ENCODE measurements at regions not wholly inside any gene's neighbourhood (a gene's known extent, or its start where the extent isn't known, plus 50 kb on each side); places are given as distances from the start of the nearest gene placed in this dataset.
"Not testable (repeated sequence)": the region's sequence is repeated elsewhere in the genome, so short reads cannot be mapped to it uniquely, and the experiment has no call there.

GRCh38 chr20:47985092-47985850 lies 200.0 kb upstream of the SULF2 start:
- Histone ChIP-seq H3K9me3 (no peaks in the 10 kb centered on the region), H3K27me3 (no peaks in the 10 kb centered on the region), H3K4me1 (no peaks in the 10 kb centered on the region), H3K36me3 (no peaks in the 10 kb centered on the region), H3K27ac (no peak overlapping the region), H3K4me3 (no peak overlapping the region)
- DNase-seq (no peak), ATAC-seq (peak in 1 of 4 donors; percentile 14)
- TF ChIP-seq, protein P1, sequence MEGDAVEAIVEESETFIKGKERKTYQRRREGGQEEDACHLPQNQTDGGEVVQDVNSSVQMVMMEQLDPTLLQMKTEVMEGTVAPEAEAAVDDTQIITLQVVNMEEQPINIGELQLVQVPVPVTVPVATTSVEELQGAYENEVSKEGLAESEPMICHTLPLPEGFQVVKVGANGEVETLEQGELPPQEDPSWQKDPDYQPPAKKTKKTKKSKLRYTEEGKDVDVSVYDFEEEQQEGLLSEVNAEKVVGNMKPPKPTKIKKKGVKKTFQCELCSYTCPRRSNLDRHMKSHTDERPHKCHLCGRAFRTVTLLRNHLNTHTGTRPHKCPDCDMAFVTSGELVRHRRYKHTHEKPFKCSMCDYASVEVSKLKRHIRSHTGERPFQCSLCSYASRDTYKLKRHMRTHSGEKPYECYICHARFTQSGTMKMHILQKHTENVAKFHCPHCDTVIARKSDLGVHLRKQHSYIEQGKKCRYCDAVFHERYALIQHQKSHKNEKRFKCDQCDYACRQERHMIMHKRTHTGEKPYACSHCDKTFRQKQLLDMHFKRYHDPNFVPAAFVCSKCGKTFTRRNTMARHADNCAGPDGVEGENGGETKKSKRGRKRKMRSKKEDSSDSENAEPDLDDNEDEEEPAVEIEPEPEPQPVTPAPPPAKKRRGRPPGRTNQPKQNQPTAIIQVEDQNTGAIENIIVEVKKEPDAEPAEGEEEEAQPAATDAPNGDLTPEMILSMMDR (IDR thresholded peaks at IDR 0.05): no peak
- no peak for TF ChIP-seq POLR2A (IDR thresholded peaks at IDR 0.05)
- WGBS (ENCODE audit: insufficient coverage, low coverage, low lambda C conversion rate, missing lambda C conversion rate): 51% methylated on average over 5 of the region's 7 CpGs
- intact Hi-C loops (cut with DNase I): no loop called here

DNA sequence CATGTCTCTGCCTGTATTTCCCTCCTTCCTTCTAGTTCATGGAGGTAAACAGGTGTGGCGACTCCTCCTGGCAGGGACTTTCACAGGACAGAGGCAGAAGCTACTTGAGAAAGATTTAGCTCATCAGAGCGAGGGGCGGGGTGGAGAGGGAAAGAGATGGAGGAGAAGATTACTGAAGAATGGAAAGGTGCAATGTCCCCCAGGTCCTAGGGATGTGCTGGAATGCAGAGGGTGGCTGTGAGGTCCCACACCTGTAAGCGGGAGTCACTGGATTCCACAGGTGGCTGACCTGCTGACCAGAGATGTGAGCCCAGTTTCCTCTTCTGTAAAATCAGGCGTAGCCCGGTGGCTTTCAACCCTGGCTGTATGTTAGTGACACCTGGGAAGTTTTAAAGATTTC lies 199.2 kb upstream of the SULF2 start:
- no peaks in the 10 kb centered on the region for H3K4me1 ChIP-seq
- no peak overlapping the region for H3K4me3 ChIP-seq
- TF ChIP-seq, protein P1 (IDR thresholded peaks at IDR 0.05): no peak
- TF ChIP-seq POLR2A (IDR thresholded peaks at IDR 0.05): no peak
- H3K27ac ChIP-seq: no peak overlapping the region
- ATAC-seq (no peak), DNase-seq (no peak)
- no peaks in the 10 kb centered on the region for H3K36me3 ChIP-seq
- 71% methylated on average over 3 of the region's 6 CpGs for WGBS (ENCODE audit: insufficient coverage, low coverage, low lambda C conversion rate, missing lambda C conversion rate)
- H3K27me3 ChIP-seq: no peaks in the 10 kb centered on the region
- intact Hi-C loops (cut with DNase I): no loop called here
- no peaks in the 10 kb centered on the region for H3K9me3 ChIP-seq

GRCh38 chr20:47983642-47984041 lies 198.4 kb upstream of the SULF2 start:
- H3K4me1 ChIP-seq; H3K9me3 ChIP-seq; DNase-seq; H3K4me3 ChIP-seq; H3K36me3 ChIP-seq; H3K27ac ChIP-seq; H3K27me3 ChIP-seq; intact Hi-C loops (cut with DNase I): not testable (repeated sequence)
- peak in 1 of 4 donors; percentile 26 for ATAC-seq
- WGBS (ENCODE audit: insufficient coverage, low coverage, low lambda C conversion rate, missing lambda C conversion rate): 9% methylated on average over 3 of the region's 8 CpGs

GRCh38 chr20:47982574-47983360 lies 197.5 kb upstream of the SULF2 start:
- Histone ChIP-seq H3K36me3 (no peaks in the 10 kb centered on the region), H3K27ac (no peak overlapping the region), H3K27me3 (no peaks in the 10 kb centered on the region), H3K4me3 (no peak overlapping the region), H3K4me1 (no peaks in the 10 kb centered on the region), H3K9me3 (no peaks in the 10 kb centered on the region)
- peak in 1 of 4 donors; percentile 21 for ATAC-seq
- TF ChIP-seq, protein P1 (IDR thresholded peaks at IDR 0.05): no peak
- no peak for TF ChIP-seq POLR2A (IDR thresholded peaks at IDR 0.05)
- 63% methylated on average over 12 of the region's 18 CpGs for WGBS (ENCODE audit: insufficient coverage, low coverage, low lambda C conversion rate, missing lambda C conversion rate)
- intact Hi-C loops (cut with DNase I): no loop called here
- DNase-seq: no peak

DNA sequence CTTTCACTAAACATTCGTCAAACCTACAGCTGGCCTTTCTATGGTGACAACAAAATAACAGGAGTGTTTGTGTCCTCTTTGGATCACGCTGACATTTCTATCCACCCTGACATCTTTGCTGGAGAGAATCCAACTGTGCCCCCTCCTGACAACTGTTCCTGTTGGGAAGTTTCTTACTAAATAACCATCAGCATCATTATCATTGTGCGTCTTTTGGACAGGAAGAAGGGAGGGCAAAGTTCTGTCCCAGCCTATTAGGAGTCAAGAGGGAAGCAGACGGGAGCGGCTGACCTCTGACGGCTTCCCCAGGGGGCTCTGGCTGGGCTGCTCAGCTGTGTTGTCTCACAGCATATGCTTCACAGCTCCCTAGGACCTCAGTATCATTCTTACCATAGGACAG lies 195.9 kb upstream of the SULF2 start:
- WGBS (ENCODE audit: insufficient coverage, low coverage, low lambda C conversion rate, missing lambda C conversion rate): 38% methylated on average over 5 of the region's 6 CpGs
- Histone ChIP-seq H3K9me3 (no peaks in the 10 kb centered on the region), H3K27me3 (no peaks in the 10 kb centered on the region), H3K27ac (no peak overlapping the region), H3K36me3 (no peaks in the 10 kb centered on the region), H3K4me3 (no peak overlapping the region), H3K4me1 (no peaks in the 10 kb centered on the region)
- ATAC-seq (peak in 3 of 4 donors; percentile 41 to 49 (median 42)), DNase-seq (no peak)
- intact Hi-C loops (cut with DNase I): no loop called here
- TF ChIP-seq, protein P1 (IDR thresholded peaks at IDR 0.05): no peak
- no peak for TF ChIP-seq POLR2A (IDR thresholded peaks at IDR 0.05)

Measured in right lobe of liver (tissue), 6 donors.